ENCODE measurements at regions not wholly inside any gene's neighbourhood (a gene's known extent, or its start where the extent isn't known, plus 50 kb on each side); places are given as distances from the start of the nearest gene placed in this dataset.
A peak's percentile ranks its signal among the peaks of the same experiment; 100 is the strongest.
"Not testable (repeated sequence)": the region's sequence is repeated elsewhere in the genome, so short reads cannot be mapped to it uniquely, and the experiment has no call there.

DNA sequence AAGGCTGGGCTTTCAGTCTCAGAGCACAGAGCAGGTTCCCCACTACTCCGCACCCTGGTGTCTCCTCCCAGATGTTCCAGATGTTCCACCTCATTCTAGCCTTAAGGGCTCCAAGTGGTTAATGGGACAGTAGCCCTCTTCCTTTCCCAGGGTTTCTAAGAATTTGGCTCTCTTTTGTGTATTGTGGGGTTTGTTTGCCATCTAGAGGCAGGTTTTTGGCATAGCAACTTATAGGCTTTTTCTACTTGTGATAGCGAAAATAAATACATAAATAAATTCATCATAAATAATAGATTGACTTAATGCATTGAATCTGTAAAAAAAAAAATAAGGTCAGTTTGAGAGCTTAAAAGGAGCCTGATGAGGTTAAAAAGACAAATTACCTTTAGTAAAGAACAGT, 86.1 kb upstream of the XKR3 start:
- not testable (repeated sequence) for DNase-seq

DNA sequence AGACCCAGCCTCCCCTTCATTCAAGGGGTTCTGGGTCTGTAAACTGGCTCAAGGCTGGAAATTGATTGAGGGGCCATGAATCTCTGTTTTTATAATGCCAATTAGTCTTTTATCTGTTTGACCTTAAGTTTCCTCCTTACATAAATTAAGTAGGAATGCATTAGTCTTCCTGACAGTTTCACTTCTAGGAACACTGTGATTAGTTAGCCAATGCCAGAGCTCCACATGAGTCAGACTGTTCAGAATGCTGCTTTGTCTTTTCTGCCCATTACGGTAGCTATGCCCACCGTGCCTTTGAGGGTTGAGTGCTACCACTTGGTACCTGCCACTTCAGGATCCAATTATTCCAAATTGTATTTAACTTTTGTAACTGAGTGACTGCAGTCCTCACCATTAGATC, 76.8 kb upstream of the XKR3 start:
- DNase-seq, result not testable (repeated sequence)

DNA sequence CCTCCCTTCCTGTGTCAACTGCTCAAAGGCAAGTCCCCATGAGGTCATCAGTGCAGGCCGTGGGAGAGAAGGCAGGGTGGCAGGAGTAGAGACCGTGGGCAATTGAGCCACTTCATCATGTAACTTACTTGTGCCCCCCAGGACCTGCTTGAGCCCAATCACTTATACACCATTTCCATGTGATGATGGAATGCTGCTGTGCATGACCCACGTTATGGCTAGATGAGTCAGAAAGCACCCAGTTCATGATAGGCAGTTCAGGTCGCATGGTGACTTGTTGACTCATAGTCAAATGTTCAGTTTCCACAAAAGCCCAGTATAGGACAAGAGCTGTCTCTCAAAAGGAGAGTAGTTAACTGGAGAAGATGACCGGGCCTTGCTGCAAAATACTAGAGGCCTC, 76.4 kb upstream of the XKR3 start:
- peak; percentile 31 to 71 for DNase-seq

DNA sequence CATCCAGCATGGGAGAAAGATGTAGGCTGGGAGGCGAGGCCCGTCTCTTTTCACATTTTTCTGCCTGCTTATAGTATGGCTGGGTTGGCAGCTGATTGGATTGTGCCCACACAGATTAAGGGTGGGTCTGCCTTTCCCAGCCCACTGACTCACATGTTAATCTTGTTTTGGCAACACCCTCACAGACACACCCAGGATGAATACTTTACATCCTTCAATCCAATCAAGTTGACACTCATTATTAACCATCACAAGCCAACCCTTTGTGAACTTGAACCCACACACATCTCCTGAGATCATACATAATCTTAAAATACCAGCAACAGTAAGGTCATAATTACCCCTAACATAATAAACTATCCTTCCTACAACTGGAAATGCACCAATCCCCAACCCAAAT, 74.1 kb upstream of the XKR3 start:
- not testable (repeated sequence) for DNase-seq

GRCh38 chr22:16897365-16897764, 72.2 kb upstream of the XKR3 start:
- not testable (repeated sequence) for DNase-seq

- DNase-seq, result not testable (repeated sequence)
Measured at GRCh38 chr22:16891892-16892291, 66.7 kb upstream of the XKR3 start.

DNA sequence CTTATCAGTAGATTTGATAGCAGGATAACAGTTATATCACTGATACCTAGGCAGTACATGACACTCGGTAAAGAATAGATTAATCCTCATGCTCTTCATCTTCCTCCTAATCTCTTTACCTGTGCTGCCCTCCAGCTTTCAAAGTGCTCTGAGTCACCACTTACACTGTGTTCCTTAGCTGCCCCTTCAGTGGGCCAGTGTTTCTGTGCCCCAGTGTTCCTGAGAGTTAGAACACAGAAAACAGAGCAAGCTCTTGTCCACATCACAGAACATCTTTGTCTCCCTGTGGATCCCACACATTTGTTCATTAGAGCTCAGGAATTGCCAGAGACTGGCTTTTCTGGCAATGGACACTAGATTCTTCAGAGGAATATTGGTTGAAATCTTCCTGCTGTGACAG, 51.1 kb upstream of the XKR3 start:
- DNase-seq, result not testable (repeated sequence)
